ENCODE measurements at regions not wholly inside any gene's neighbourhood (a gene's known extent, or its start where the extent isn't known, plus 50 kb on each side); places are given as distances from the start of the nearest gene placed in this dataset.

- TF ChIP-seq EZH2phosphoT487 (IDR thresholded peaks at IDR 0.05; ENCODE audit: low read depth) (no peak), CTCF (IDR thresholded peaks at IDR 0.05; ENCODE audit: low read depth, low read length) (no peak)
These were observed 410.2 kb downstream of the FAM47A start for GRCh38 chrX:33721927-33722326.

Measured in OCI-LY3 (cell line).